IMR-90 (cell line): ENCODE measurements at regions not wholly inside any gene's neighbourhood (a gene's known extent, or its start where the extent isn't known, plus 50 kb on each side); places are given as distances from the start of the nearest gene placed in this dataset.

ENCODE experiments used
- ATAC-seq: fragments of 200-7000 bp; cut with Tn5 transposase; 2 replicates; pipeline ENCODE4 v1.9.1; 2020; ENCODE audit warnings: low read depth, mild to moderate bottlenecking, moderate library complexity
- BruUV-seq: library from RNA; stranded (reverse); fragments of 400-500 nt; replicated peaks from 2 replicates; lab custom pipeline; 2021; lab: Mats Ljungman, UMichigan
- CTCF ChIA-PET: fragments of 300-600 bp; formaldehyde crosslinking; extraction: SDS; loops from one replicate; lab custom pipeline; 2021; ENCODE audit warnings: antibody characterized with exemption; lab: Yijun Ruan, JAX
- POLR2A ChIA-PET: fragments of 300-600 bp; sonication (Branson Sonifier 250); formaldehyde crosslinking; loops from one replicate; lab custom pipeline; 2022; ENCODE audit warnings: antibody characterized with exemption; ENCODE audit not compliant: unreplicated experiment; lab: Charles Lee
- DNase-seq: peaks from one replicate; pipeline ENCODE4 v3.0.0; 2013
- H2AFZ ChIP-seq: replicated peaks from 2 replicates; pipeline ENCODE3; 2013; ENCODE audit warnings: low read length, mild to moderate bottlenecking; ENCODE audit not compliant: poor library complexity
- H2AK5ac ChIP-seq: 2 replicates; pipeline ENCODE4 v1.6.1; 2013; ENCODE audit warnings: low read depth, low read length, inconsistent platforms
- H2AK9ac ChIP-seq: replicated peaks from 2 replicates; pipeline ENCODE3; 2013; ENCODE audit warnings: mild to moderate bottlenecking, low read depth, low read length, moderate library complexity; ENCODE audit not compliant: poor library complexity
- H2BK120ac ChIP-seq: 2 replicates; pipeline ENCODE4 v1.6.1; 2013; ENCODE audit warnings: low read depth, low read length, inconsistent platforms
- H2BK15ac ChIP-seq: 3 replicates; pipeline ENCODE4 v1.6.1; 2013; ENCODE audit warnings: low read depth, low read length, inconsistent platforms
- H2BK20ac ChIP-seq: 2 replicates; pipeline ENCODE4 v1.6.1; 2013; ENCODE audit warnings: low read depth, mild to moderate bottlenecking, inconsistent platforms, low read length, moderate library complexity
- H2BK5ac ChIP-seq: 2 replicates; pipeline ENCODE4 v1.6.1; 2013; ENCODE audit warnings: mild to moderate bottlenecking, low read depth, low read length, inconsistent platforms; ENCODE audit not compliant: poor library complexity, severe bottlenecking
- H3K14ac ChIP-seq: replicated peaks from 2 replicates; pipeline ENCODE4 v1.6.1; 2013; ENCODE audit warnings: low read depth, low read length, inconsistent platforms
- H3K18ac ChIP-seq: 2 replicates; pipeline ENCODE4 v1.6.1; 2013; ENCODE audit warnings: low read depth, low read length, control low read depth
- H3K23ac ChIP-seq: 2 replicates; pipeline ENCODE4 v1.6.1; 2013; ENCODE audit warnings: low read depth, low read length, inconsistent platforms
- H3K27ac ChIP-seq: 2 replicates; pipeline ENCODE4 v1.5.1; 2013; ENCODE audit warnings: mild to moderate bottlenecking, control low read depth, low read length; ENCODE audit not compliant: insufficient read depth
- H3K27me3 ChIP-seq: 2 replicates; pipeline ENCODE4 v1.6.1; 2013; ENCODE audit warnings: low read length; ENCODE audit not compliant: control insufficient read depth, insufficient read depth
- H3K36me3 ChIP-seq: 2 replicates; pipeline ENCODE4 v1.6.1; 2013; ENCODE audit warnings: low read length, mixed read lengths; ENCODE audit not compliant: control insufficient read depth, insufficient read depth
- H3K4ac ChIP-seq: 2 replicates; pipeline ENCODE4 v1.6.1; 2013; ENCODE audit warnings: low read depth, low read length, inconsistent platforms
- H3K4me1 ChIP-seq: 2 replicates; pipeline ENCODE4 v1.6.1; 2013; ENCODE audit warnings: low read length, mixed read lengths; ENCODE audit not compliant: control insufficient read depth, insufficient read depth
- H3K4me2 ChIP-seq: 2 replicates; pipeline ENCODE4 v1.6.1; 2013; ENCODE audit warnings: low read depth, mild to moderate bottlenecking, control low read depth, low read length, moderate library complexity
- H3K4me3 ChIP-seq: 2 replicates; pipeline ENCODE4 v1.5.1; 2013; ENCODE audit warnings: low read depth, mild to moderate bottlenecking, control low read depth, low read length, moderate library complexity; ENCODE audit not compliant: insufficient read depth
- H3K56ac ChIP-seq: 2 replicates; pipeline ENCODE4 v1.6.1; 2013; ENCODE audit warnings: low read length, inconsistent platforms; ENCODE audit not compliant: insufficient read depth; ENCODE audit errors: extremely low read depth
- H3K79me1 ChIP-seq, 2 experiments: 2 replicates each; pipeline ENCODE4 v1.6.1; 2013; ENCODE audit warnings: low read length in 2 of 2, inconsistent platforms in 1 of 2, low read depth in 1 of 2
- H3K9ac ChIP-seq: 2 replicates; pipeline ENCODE4 v1.6.1; 2013; ENCODE audit warnings: low read depth, low read length, control low read depth
- H3K9me1 ChIP-seq: 2 replicates; pipeline ENCODE4 v1.6.1; 2013; ENCODE audit warnings: low read length, inconsistent platforms; ENCODE audit not compliant: insufficient read depth
- H3K9me3 ChIP-seq: 2 replicates; pipeline ENCODE4 v1.6.1; 2013; ENCODE audit warnings: low read length; ENCODE audit not compliant: control insufficient read depth, insufficient read depth
- H4K20me1 ChIP-seq: 2 replicates; pipeline ENCODE4 v1.6.1; 2013; ENCODE audit warnings: low read length, inconsistent platforms; ENCODE audit not compliant: insufficient read depth
- H4K5ac ChIP-seq: 2 replicates; pipeline ENCODE4 v1.6.1; 2013; ENCODE audit warnings: mild to moderate bottlenecking, low read depth, low read length, control low read depth
- H4K8ac ChIP-seq, 2 experiments: 2 replicates each; pipeline ENCODE4 v1.6.1; 2013; ENCODE audit warnings: low read depth in 2 of 2, low read length in 2 of 2, control low read depth in 1 of 2, inconsistent platforms in 1 of 2
- H4K91ac ChIP-seq: 2 replicates; pipeline ENCODE4 v1.6.1; 2013; ENCODE audit warnings: low read depth, low read length, inconsistent platforms; ENCODE audit not compliant: insufficient read depth
- CEBPB ChIP-seq: IDR thresholded peaks from 2 replicates; pipeline ENCODE4 v1.6.1; 2012; ENCODE audit warnings: low read depth, low read length, improper control_type of control experiment
- CHD1 ChIP-seq: IDR thresholded peaks from 2 replicates; pipeline ENCODE4 v1.6.1; 2012; ENCODE audit warnings: low read depth, low read length, improper control_type of control experiment
- FOS ChIP-seq: fragments of 150-350 bp; IDR thresholded peaks from 2 replicates; pipeline ENCODE4 v1.6.1; 2016; ENCODE audit warnings: low read depth, low read length
- MAFK ChIP-seq: IDR thresholded peaks from 2 replicates; pipeline ENCODE4 v1.6.1; 2012; ENCODE audit warnings: low read depth, low read length, improper control_type of control experiment
- MAZ ChIP-seq: IDR thresholded peaks from 2 replicates; pipeline ENCODE4 v1.6.1; 2012; ENCODE audit warnings: low read depth, mild to moderate bottlenecking, low read length, improper control_type of control experiment, moderate library complexity, borderline replicate concordance
- NFE2L2 ChIP-seq: fragments of 150-350 bp; IDR thresholded peaks from 2 replicates; pipeline ENCODE4 v1.6.1; 2016; ENCODE audit warnings: low read depth, mild to moderate bottlenecking, low read length
- POLR2A ChIP-seq: IDR thresholded peaks from 2 replicates; pipeline ENCODE4 v1.6.1; 2012; ENCODE audit warnings: mild to moderate bottlenecking, low read depth, low read length
- RAD21 ChIP-seq: IDR thresholded peaks from 2 replicates; pipeline ENCODE4 v1.6.1; 2012; ENCODE audit warnings: low read length, improper control_type of control experiment
- RCOR1 ChIP-seq: IDR thresholded peaks from 2 replicates; pipeline ENCODE4 v1.6.1; 2012; ENCODE audit warnings: mild to moderate bottlenecking, low read length, improper control_type of control experiment; ENCODE audit not compliant: insufficient replicate concordance
- RFX5 ChIP-seq: IDR thresholded peaks from 2 replicates; pipeline ENCODE4 v1.8.0; 2012; ENCODE audit warnings: low read depth, mild to moderate bottlenecking, low read length, moderate library complexity
- WGBS, 2 experiments: methylation state at CpG; one replicate each; pipeline versions ENCODE4 v1.1.5 to v1.1.7; 2013; ENCODE audit warnings: missing lambda C conversion rate in 2 of 2; ENCODE audit not compliant: insufficient read length in 1 of 2; ENCODE audit errors: extremely low coverage in 2 of 2; 5-methylcytosine and 5-hydroxymethylcytosine counted together
- dilution Hi-C: fragments of 300-500 bp; cut with HindIII; formaldehyde crosslinking; loops from one replicate; pipeline ENCODE4 v1.14.3; 2018; ENCODE audit warnings: low sequenced_read_pairs; ENCODE audit not compliant: unreplicated experiment
- in situ Hi-C: fragments of 300-500 bp; cut with MboI; formaldehyde crosslinking; loops from 3 replicates; pipeline ENCODE4 v1.14.3; 2019; ENCODE audit warnings: low sequenced_read_pairs, inconsistent platforms, mixed read lengths
- intact Hi-C: fragments of 100-400 bp; cut with micrococcal nuclease; formaldehyde crosslinking; loops from 2 replicates; pipeline ENCODE4 v1.10.0; 2022
- TF ChIP-seq, protein P1 (sequence below): fragments of 150-350 bp; IDR thresholded peaks from 2 replicates; pipeline ENCODE4 v1.6.1; 2016; ENCODE audit warnings: low read depth, mild to moderate bottlenecking, low read length, moderate library complexity, borderline replicate concordance
- TF ChIP-seq, protein P2 (sequence below): conservative IDR thresholded peaks from 2 replicates; pipeline ENCODE4 v1.5.1; 2012; ENCODE audit warnings: mild to moderate bottlenecking, low read depth, low read length, improper control_type of control experiment
- TF ChIP-seq, protein P3 (sequence below): fragments of 150-350 bp; IDR thresholded peaks from 2 replicates; pipeline ENCODE4 v1.6.1; 2017; ENCODE audit warnings: mild to moderate bottlenecking, antibody characterized with exemption, low read length, low read depth

DNA sequence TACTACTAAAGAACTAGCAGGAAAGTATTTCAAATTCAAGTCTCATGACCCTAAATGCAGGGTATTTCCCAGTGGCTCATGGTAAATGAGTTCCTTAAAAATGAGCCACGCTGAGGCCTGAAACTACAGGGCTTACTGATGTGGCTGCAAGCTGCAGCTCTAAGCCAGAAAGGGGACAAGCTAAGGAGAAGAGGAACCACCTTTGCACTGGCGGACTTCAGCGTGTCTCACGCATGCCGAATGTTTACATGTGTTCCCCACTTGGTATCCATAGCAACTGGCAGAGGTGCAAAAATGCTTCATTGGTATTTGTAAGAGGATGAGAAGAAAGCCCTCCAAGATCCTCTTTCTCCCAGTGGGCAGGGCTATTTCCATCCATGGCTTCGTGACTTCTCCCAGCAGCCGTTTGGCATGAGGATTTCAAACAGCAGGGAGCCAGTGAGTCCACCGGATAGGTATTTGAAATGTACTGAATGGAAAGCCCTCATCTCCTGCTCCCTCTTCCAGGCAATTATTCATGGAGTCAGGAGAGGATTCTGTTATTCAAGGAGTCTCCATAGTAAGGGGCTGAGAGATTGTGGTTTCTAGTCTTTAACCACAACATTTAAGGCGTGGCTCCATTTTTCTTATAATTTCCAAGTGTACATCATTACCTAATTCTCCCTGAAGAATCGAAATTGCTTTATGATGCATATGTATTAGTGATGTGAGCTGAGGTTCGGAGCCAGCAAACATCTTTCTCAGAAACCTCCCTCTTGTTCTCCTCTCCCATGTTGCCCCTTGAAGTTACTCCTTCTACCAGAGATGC lies 55.3 kb upstream of the CD44 start:
- ChIA-PET POLR2A (interaction anchor here (0.7 kb wide), 1 partner anchor 84 kb away, joined by 3 read pairs; no protein-coding TSS in a partner anchor), CTCF (interaction anchor here (0.6 kb wide), 1 partner anchor 76 kb away, joined by 3 read pairs; no protein-coding TSS in a partner anchor)
- H3K4ac ChIP-seq = peak overlapping the region; percentile 96
- H3K79me1 ChIP-seq = peaks cover 0 to 24% of the 10 kb centered on the region in 2 experiments; a peak in 2 of 4 replicates
- ATAC-seq = peak; percentile 68
- peak overlapping the region; percentile 98; the same call in 1 of the 2 replicates for H3K23ac ChIP-seq
- peaks cover 16% of the 10 kb centered on the region for H3K9me1 ChIP-seq
- H2AK9ac ChIP-seq = no peak overlapping the region
- peak overlapping the region; percentile 23 for H3K4me2 ChIP-seq
- peak overlapping the region; percentile 75 for H2AFZ ChIP-seq
- no peaks in the 10 kb centered on the region for H3K9me3 ChIP-seq
- in situ Hi-C loops (no loop called here), dilution Hi-C loops (no loop called here), intact Hi-C loops (loop anchor here (2.0 to 5.0 kb wide), 2 partner anchors 55 to 71 kb away; partner anchors contain the start of gene CD44)
- H2BK120ac ChIP-seq = peak overlapping the region; percentile 99
- H3K14ac ChIP-seq = peak overlapping the region; percentile 61
- H2BK15ac ChIP-seq = peak overlapping the region; percentile 56; the same call in 2 of the 3 replicates
- H3K9ac ChIP-seq = no peak overlapping the region
- DNase-seq = peak; percentile 98
- no peaks in the 10 kb centered on the region for H3K36me3 ChIP-seq
- H2BK5ac ChIP-seq = peak overlapping the region; percentile 91
- BruUV-seq = no TSS peak
- peak overlapping the region; percentile 65; the same call in 1 of the 2 replicates for H2AK5ac ChIP-seq
- peak overlapping the region; percentile 86 for H4K91ac ChIP-seq
- peak overlapping the region; percentile 79; the same call in 1 of the 2 replicates for H3K18ac ChIP-seq
- no peaks in the 10 kb centered on the region for H3K27me3 ChIP-seq
- H2BK20ac ChIP-seq = peak overlapping the region; percentile 99
- H4K8ac ChIP-seq = peak overlapping the region in 1 of 2 experiments; percentile 86; a peak in 2 of 4 replicates
- H4K5ac ChIP-seq = peak overlapping the region; percentile 6; the same call in 1 of the 2 replicates
- H3K4me3 ChIP-seq = no peak overlapping the region
- peak overlapping the region; percentile 2; the same call in 1 of the 2 replicates for H3K27ac ChIP-seq
- H4K20me1 ChIP-seq = no peaks in the 10 kb centered on the region
- peak overlapping the region; percentile 59; the same call in 1 of the 2 replicates for H3K56ac ChIP-seq
- 100% methylated on average over 1 of the region's 11 CpGs; no CpG with 5 or more reads in 1 of the 2 experiments for WGBS, 2 experiments
- H3K4me1 ChIP-seq = peaks cover 14% of the 10 kb centered on the region
- TF ChIP-seq MAFK (no peak), NFE2L2 (no peak), RCOR1 (peak; percentile 10), RFX5 (0 out of 2 replicates have a peak, but pooled peaks have one; percentile 7), FOS (no peak), RAD21 (peak; percentile 29), MAZ (no peak), POLR2A (0 out of 2 replicates have a peak, but pooled peaks have one; percentile 32), CEBPB (no peak), CHD1 (0 out of 2 replicates have a peak, but pooled peaks have one; percentile 54)
- TF ChIP-seq, protein P1, sequence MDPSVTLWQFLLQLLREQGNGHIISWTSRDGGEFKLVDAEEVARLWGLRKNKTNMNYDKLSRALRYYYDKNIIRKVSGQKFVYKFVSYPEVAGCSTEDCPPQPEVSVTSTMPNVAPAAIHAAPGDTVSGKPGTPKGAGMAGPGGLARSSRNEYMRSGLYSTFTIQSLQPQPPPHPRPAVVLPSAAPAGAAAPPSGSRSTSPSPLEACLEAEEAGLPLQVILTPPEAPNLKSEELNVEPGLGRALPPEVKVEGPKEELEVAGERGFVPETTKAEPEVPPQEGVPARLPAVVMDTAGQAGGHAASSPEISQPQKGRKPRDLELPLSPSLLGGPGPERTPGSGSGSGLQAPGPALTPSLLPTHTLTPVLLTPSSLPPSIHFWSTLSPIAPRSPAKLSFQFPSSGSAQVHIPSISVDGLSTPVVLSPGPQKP = no peak
- TF ChIP-seq, protein P2, sequence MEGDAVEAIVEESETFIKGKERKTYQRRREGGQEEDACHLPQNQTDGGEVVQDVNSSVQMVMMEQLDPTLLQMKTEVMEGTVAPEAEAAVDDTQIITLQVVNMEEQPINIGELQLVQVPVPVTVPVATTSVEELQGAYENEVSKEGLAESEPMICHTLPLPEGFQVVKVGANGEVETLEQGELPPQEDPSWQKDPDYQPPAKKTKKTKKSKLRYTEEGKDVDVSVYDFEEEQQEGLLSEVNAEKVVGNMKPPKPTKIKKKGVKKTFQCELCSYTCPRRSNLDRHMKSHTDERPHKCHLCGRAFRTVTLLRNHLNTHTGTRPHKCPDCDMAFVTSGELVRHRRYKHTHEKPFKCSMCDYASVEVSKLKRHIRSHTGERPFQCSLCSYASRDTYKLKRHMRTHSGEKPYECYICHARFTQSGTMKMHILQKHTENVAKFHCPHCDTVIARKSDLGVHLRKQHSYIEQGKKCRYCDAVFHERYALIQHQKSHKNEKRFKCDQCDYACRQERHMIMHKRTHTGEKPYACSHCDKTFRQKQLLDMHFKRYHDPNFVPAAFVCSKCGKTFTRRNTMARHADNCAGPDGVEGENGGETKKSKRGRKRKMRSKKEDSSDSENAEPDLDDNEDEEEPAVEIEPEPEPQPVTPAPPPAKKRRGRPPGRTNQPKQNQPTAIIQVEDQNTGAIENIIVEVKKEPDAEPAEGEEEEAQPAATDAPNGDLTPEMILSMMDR = no peak
- TF ChIP-seq, protein P3, sequence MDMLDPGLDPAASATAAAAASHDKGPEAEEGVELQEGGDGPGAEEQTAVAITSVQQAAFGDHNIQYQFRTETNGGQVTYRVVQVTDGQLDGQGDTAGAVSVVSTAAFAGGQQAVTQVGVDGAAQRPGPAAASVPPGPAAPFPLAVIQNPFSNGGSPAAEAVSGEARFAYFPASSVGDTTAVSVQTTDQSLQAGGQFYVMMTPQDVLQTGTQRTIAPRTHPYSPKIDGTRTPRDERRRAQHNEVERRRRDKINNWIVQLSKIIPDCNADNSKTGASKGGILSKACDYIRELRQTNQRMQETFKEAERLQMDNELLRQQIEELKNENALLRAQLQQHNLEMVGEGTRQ = no peak
